Heart right ventricle (tissue), 16 donors: ENCODE measurements at regions not wholly inside any gene's neighbourhood (a gene's known extent, or its start where the extent isn't known, plus 50 kb on each side); places are given as distances from the start of the nearest gene placed in this dataset.

Source experiments
- ATAC-seq, 8 donors: fragments of 200-7000 bp; cut with Tn5 transposase; one replicate each; pipeline ENCODE4 v1.9.1; 2020; ENCODE audit warnings: mild to moderate bottlenecking in 8 of 8, moderate library complexity in 8 of 8, moderate number of reproducible peaks in 1 of 8
- DNase-seq, 2 donors: peaks; one replicate each; pipeline ENCODE4 v3.0.0-alpha.2; 2020
- H3K27ac ChIP-seq, 10 donors: fragments of 200-600 bp; sonication (generic) in 2 of 10; one replicate each; pipeline versions ENCODE4 v1.5.0 to v1.8.0; 2020 to 2022; ENCODE audit warnings: mild to moderate bottlenecking in 3 of 10
- H3K27me3 ChIP-seq, 7 donors: fragments of 200-600 bp; one replicate each; pipeline ENCODE4 v1.8.0; 2021 to 2022; ENCODE audit warnings: mild to moderate bottlenecking in 2 of 7
- H3K36me3 ChIP-seq, 9 donors: fragments of 200-600 bp; sonication (generic) in 1 of 9; one replicate each; pipeline versions ENCODE4 v1.5.0 to v1.8.0; 2020 to 2022; ENCODE audit warnings: mild to moderate bottlenecking in 2 of 9
- H3K4me1 ChIP-seq, 9 donors: fragments of 200-600 bp; sonication (generic) in 1 of 9; one replicate each; pipeline versions ENCODE4 v1.5.0 to v1.8.0; 2020 to 2022; ENCODE audit warnings: mild to moderate bottlenecking in 4 of 9
- H3K4me3 ChIP-seq, 10 donors: fragments of 200-600 bp; sonication (generic) in 2 of 10; one replicate each; pipeline versions ENCODE4 v1.5.0 to v1.8.0; 2020 to 2022; ENCODE audit warnings: mild to moderate bottlenecking in 7 of 10, moderate library complexity in 2 of 10
- H3K9me3 ChIP-seq, 11 donors: fragments of 200-600 bp in 10 of 11; sonication (generic) in 2 of 11; one replicate each; pipeline versions ENCODE4 v1.5.0 to v1.8.0; 2013 to 2022; ENCODE audit warnings: mild to moderate bottlenecking in 2 of 11, control low read depth in 1 of 11, moderate library complexity in 1 of 11
- whole genome bisulfite sequencing, 2 donors: extraction: QIAGEN DNeasy Blood & Tissue Kit; methylation state at CpG; one replicate each; pipeline ENCODE4 v1.1.7; 2013; ENCODE audit warnings: inconsistent platforms in 1 of 2; 5-methylcytosine and 5-hydroxymethylcytosine counted together
- intact Hi-C, 10 donors: fragments of 100-400 bp; cut with DNase I; formaldehyde crosslinking; loops; one replicate each; pipeline versions ENCODE4 v1.11.1 to v1.14.2; 2022
- TF ChIP-seq, protein P1 (sequence below), 9 donors: fragments of 200-600 bp; sonication (generic) in 2 of 9; IDR thresholded peaks; one replicate each; pipeline versions ENCODE4 v1.5.0 to v1.8.0; 2021 to 2022; ENCODE audit warnings: antibody characterized with exemption in 9 of 9, mild to moderate bottlenecking in 5 of 9, moderate library complexity in 1 of 9
- donor health status: Arrhythmogenic right ventricular cardiomyopathy.
- donor health status: ischemic (EF 13 %, LVEDD 7.1; RV severe dilation, severe dysfunction).
- donor health status: healthy with polysubstance abuse.
- donor health status: DM: no; HTN: yes; CAD: no.
- donor health status: DM: no; HTN: no; CAD: no.
- donor health status: ischemic (EF 25% LVEDD 6.9; RV normal size, moderate dysfunction).
- donor health status: ischemic (EF 25% LVEDD 5.7; RV mildly dilated, moderate dysfunction).
- donor health status: healthy.
- donor health status: DM: yes; HTN: yes; CAD: no.
- donor health status: Ischemic cardiomyopathy.
- donor health status: ischemic (EF 35%, LVEDD 5.7; RV mildly dilated, moderate dysfunction).
- donor health status: nonischemic (EF 11% LVEDD 7.7; RV severe dilation, severe dysfunction).
- donor health status: DM: yes; HTN: yes; CAD: no.
- donor health status: PGD.
- donor health status: ischemic (EF 29% LVEDD 5.4; RV normal size, mild dysfunction).
- donor health status: nonischemic (EF 23%, LVEDD 6.1; RV moderate dilation, normal function).

DNA sequence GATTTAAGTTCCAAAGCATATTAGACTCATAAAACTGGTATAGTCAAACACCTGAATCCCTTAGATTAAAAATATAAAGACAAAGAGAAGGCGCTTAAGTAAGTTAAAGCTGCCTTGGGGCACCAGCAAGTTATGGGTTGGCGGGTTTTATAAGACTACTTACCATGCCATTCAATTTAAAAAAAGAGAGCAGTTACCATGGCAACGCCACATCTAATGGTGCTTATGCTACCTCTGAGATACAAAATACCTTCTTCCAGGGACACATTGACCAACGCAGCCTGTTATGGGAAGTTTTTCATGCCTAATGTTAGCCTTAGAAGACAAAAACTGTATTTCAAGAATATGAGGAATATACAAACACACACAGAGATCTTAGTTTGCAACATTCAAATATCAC is 713.6 kb downstream of the RNF144B start:
- Histone ChIP-seq H3K27ac (no peak overlapping the region), H3K36me3 (no peaks in the 10 kb centered on the region), H3K9me3 (peaks cover 0 to 39% (median 6%) of the 10 kb centered on the region in 11 donors), H3K4me3 (no peak overlapping the region), H3K4me1 (no peaks in the 10 kb centered on the region), H3K27me3 (no peaks in the 10 kb centered on the region)
- WGBS, 2 donors, result 84 to 89% methylated on average over 4 of the region's 4 CpGs
- no peak for ATAC-seq
- TF ChIP-seq, protein P1, sequence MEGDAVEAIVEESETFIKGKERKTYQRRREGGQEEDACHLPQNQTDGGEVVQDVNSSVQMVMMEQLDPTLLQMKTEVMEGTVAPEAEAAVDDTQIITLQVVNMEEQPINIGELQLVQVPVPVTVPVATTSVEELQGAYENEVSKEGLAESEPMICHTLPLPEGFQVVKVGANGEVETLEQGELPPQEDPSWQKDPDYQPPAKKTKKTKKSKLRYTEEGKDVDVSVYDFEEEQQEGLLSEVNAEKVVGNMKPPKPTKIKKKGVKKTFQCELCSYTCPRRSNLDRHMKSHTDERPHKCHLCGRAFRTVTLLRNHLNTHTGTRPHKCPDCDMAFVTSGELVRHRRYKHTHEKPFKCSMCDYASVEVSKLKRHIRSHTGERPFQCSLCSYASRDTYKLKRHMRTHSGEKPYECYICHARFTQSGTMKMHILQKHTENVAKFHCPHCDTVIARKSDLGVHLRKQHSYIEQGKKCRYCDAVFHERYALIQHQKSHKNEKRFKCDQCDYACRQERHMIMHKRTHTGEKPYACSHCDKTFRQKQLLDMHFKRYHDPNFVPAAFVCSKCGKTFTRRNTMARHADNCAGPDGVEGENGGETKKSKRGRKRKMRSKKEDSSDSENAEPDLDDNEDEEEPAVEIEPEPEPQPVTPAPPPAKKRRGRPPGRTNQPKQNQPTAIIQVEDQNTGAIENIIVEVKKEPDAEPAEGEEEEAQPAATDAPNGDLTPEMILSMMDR (IDR thresholded peaks at IDR 0.05), result no peak
- intact Hi-C loops, result no loop called here
- DNase-seq, result no peak

DNA sequence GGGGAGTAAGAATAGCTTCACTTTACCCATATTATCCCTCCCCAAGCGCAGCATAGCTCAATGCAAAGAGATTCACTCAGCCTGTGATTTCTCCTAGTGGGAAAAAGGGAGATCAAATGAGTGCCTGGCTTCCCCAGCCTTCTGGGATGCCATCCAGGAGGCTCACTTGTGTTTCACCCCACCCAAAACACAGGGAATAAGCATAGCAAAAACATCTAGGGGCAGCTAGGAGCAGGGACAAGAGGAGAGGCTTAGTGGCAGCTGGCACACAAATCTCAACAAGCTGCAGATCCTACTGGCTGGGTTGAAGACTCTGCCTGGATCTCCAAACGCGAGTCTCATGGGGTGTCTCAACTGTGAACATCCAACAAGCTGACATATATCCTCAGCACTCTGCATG is 715.8 kb downstream of the RNF144B start:
- Histone ChIP-seq H3K9me3 (peaks cover 0 to 58% (median 22%) of the 10 kb centered on the region in 11 donors), H3K4me3 (no peak overlapping the region), H3K27me3 (no peaks in the 10 kb centered on the region), H3K36me3 (no peaks in the 10 kb centered on the region), H3K4me1 (no peaks in the 10 kb centered on the region), H3K27ac (no peak overlapping the region)
- ATAC-seq (no peak), DNase-seq (no peak)
- 76 to 79% methylated on average over 3 of the region's 3 CpGs for WGBS, 2 donors
- intact Hi-C loops, result no loop called here
- TF ChIP-seq, protein P1 (IDR thresholded peaks at IDR 0.05), result no peak

DNA sequence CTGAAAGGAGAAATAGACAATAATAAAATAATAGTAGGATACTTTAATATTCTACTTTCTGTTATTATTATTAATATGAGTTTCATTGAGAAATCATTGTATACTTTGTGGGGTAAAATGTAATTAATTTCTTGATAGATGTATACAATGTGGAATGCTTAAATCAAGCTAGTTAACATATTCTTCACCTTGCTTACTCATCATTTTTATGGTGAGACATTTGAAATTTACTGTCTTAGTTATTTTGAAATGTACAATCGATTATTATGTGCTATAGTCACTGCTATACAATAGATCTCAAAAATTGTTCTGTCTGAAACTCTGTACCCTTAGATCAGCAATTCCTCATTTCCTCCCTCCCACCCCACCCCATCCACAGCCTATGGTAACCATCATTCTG is 720.3 kb downstream of the RNF144B start:
- DNase-seq, result no peak
- no peak for ATAC-seq
- intact Hi-C loops, result no loop called here

DNA sequence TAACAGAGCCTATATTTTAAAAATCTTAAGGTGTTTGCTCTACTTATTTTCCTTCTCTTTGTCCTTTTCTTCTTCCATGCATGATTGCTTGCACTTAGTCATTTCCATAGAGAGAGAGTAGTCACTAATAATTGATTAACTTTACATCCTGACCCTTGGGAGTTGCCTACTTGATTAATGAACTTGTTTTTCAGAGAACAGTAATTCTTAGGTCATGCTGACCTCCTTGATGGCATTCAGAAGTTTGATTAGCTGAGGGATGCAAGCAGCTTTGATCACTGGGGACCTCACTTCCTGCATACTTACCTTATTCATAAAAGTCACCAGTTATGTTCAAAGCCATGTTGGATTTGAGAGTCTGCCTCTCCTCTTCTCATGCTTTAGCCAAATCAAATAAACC is 715.6 kb upstream of the ID4 start:
- DNase-seq (no peak), ATAC-seq (no peak)
- intact Hi-C loops, result no loop called here
- H3K4me1 ChIP-seq, result no peaks in the 10 kb centered on the region
- no peaks in the 10 kb centered on the region for H3K36me3 ChIP-seq
- no peak overlapping the region for H3K27ac ChIP-seq
- no peaks in the 10 kb centered on the region for H3K27me3 ChIP-seq
- TF ChIP-seq, protein P1 (IDR thresholded peaks at IDR 0.05), result no peak
- peaks cover 0 to 41% (median 5%) of the 10 kb centered on the region in 11 donors for H3K9me3 ChIP-seq
- H3K4me3 ChIP-seq, result no peak overlapping the region

More for the DNA sequence above, 720.3 kb downstream of the RNF144B start:
- peaks cover 0 to 72% (median 20%) of the 10 kb centered on the region in 11 donors for H3K9me3 ChIP-seq
- H3K4me1 ChIP-seq, result no peaks in the 10 kb centered on the region
- no peaks in the 10 kb centered on the region for H3K36me3 ChIP-seq
- H3K4me3 ChIP-seq, result no peak overlapping the region
- 88 to 95% methylated on average over 1 of the region's 1 CpG for WGBS, 2 donors
- H3K27ac ChIP-seq, result no peak overlapping the region
- H3K27me3 ChIP-seq, result no peaks in the 10 kb centered on the region
- TF ChIP-seq, protein P1 (IDR thresholded peaks at IDR 0.05), result no peak
